BJ (cell line): ENCODE measurements at regions not wholly inside any gene's neighbourhood (a gene's known extent, or its start where the extent isn't known, plus 50 kb on each side); places are given as distances from the start of the nearest gene placed in this dataset.

ENCODE experiments used
- CTCF ChIA-PET: fragments of 350-600 bp; formaldehyde crosslinking; extraction: SDS; loops from one replicate; lab custom pipeline; 2021; ENCODE audit warnings: antibody characterized with exemption, inconsistent platforms; lab: Yijun Ruan, JAX
- POLR2A ChIA-PET: fragments of 300-600 bp; sonication (Branson Sonifier 250); formaldehyde crosslinking; extraction: SDS; loops from one replicate; lab custom pipeline; 2021; ENCODE audit warnings: antibody characterized with exemption; lab: Charles Lee
- DNase-seq: peaks from one replicate; pipeline ENCODE4 v3.0.0-alpha.2; 2011; ENCODE audit warnings: low read depth
- H3K27me3 ChIP-seq: 2 replicates; pipeline ENCODE4 v1.6.0; 2011; ENCODE audit warnings: low read length; ENCODE audit not compliant: control insufficient read depth, insufficient read depth
- H3K36me3 ChIP-seq: 2 replicates; pipeline ENCODE4 v1.5.1; 2011; ENCODE audit warnings: low read length; ENCODE audit not compliant: control insufficient read depth, insufficient read depth
- H3K4me3 ChIP-seq: 2 replicates; pipeline ENCODE4 v1.5.1; 2011; ENCODE audit warnings: low read depth, mild to moderate bottlenecking, control low read depth, low read length
- TF ChIP-seq, protein P1 (sequence below): IDR thresholded peaks from 2 replicates; pipeline ENCODE4 v1.5.1; 2011; ENCODE audit warnings: low read depth, mild to moderate bottlenecking, control low read depth, inconsistent platforms, low read length, moderate library complexity; ENCODE audit not compliant: insufficient read depth

DNA sequence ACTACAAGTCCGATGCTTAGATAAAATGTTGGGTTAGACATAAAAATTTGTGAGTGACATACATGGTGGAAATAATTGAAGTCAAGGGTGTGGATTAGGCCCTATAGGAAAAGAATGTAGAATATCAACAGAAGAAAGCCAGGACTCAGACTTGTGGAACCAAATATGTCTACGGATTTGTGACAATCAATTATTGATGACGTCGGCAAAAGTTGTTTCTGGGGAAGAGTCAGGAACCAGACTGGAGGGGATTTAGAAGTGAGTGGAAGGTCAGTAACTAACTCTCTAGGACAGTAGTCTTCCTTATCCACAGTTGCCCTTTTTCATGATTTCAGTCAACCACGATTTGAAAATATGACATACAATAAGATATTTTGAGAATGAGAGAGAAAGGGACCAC, 130.9 kb upstream of the TANK start:
- Histone ChIP-seq H3K4me3 (no peak overlapping the region), H3K36me3 (no peaks in the 10 kb centered on the region), H3K27me3 (no peaks in the 10 kb centered on the region)
- DNase-seq, result no peak
- ChIA-PET CTCF (interaction anchor here (1.5 kb wide), 1 partner anchor 24 kb away, joined by 3 read pairs; no protein-coding TSS in a partner anchor), POLR2A (no interaction called here)
- TF ChIP-seq, protein P1, sequence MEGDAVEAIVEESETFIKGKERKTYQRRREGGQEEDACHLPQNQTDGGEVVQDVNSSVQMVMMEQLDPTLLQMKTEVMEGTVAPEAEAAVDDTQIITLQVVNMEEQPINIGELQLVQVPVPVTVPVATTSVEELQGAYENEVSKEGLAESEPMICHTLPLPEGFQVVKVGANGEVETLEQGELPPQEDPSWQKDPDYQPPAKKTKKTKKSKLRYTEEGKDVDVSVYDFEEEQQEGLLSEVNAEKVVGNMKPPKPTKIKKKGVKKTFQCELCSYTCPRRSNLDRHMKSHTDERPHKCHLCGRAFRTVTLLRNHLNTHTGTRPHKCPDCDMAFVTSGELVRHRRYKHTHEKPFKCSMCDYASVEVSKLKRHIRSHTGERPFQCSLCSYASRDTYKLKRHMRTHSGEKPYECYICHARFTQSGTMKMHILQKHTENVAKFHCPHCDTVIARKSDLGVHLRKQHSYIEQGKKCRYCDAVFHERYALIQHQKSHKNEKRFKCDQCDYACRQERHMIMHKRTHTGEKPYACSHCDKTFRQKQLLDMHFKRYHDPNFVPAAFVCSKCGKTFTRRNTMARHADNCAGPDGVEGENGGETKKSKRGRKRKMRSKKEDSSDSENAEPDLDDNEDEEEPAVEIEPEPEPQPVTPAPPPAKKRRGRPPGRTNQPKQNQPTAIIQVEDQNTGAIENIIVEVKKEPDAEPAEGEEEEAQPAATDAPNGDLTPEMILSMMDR, result no peak

DNA sequence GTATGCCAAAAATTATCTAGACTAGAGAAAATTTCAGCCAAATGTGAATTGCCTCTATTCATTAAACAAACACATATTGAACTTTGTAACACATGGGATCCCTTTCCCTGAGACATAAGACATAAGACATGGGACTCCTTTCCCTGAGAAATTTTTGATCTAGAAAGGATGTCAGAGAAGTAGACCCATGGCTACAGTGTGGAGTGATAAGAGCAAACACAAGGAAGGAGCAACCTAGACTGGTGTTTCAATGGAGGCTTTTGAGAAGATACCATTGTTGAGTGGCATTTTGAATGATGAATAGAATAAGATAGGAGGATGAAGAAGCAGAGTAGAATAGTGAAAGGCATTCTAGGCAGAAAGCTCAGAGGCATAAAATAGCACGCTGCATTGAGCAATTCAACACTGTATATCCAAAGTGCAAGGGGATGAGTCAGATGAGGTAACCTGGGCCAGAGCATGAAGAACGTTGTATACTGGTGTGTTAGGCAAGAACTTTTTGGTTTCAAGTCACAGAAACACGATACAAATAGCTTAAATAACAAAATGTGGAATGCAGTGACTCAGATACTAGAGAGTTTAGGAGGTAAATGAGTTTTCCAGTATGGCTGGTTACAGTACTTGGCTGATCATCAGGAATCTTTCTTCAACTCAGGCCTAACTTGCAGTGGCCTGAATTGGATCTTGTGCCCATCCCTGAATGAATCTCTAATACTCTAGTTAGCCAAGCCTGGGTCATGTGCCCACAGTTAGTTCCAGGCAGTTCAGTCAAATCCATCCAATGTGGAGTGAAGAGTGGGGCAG, 129.8 kb upstream of the TANK start:
- no peak overlapping the region for H3K4me3 ChIP-seq
- TF ChIP-seq, protein P1, result no peak
- DNase-seq, result peak; percentile 98
- H3K36me3 ChIP-seq, result no peaks in the 10 kb centered on the region
- no peaks in the 10 kb centered on the region for H3K27me3 ChIP-seq
- ChIA-PET CTCF (interaction anchor here (1.0 kb wide), 1 partner anchor 12 kb away, joined by 3 read pairs; no protein-coding TSS in a partner anchor), POLR2A (no interaction called here)

DNA sequence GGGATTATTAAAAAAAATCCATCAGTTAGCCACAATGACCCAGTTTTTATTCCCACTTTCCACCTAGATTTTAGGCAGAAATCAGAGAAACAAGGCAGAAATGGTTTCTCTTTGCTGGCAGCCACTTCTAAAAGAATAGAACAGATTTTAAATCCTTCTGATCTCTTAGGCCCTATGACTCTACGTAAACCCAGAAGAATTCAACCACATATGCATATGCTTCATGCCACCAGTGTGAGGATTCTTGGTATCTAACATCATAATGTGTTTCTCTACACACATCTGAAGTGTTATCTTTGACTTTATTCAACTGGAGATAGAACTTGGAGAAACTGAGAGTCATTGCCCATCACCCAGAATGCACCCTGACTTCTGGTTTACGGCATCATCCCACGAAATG, 128.7 kb upstream of the TANK start:
- POLR2A ChIA-PET, result no interaction called here
- no peaks in the 10 kb centered on the region for H3K36me3 ChIP-seq
- no peak for DNase-seq
- H3K27me3 ChIP-seq, result no peaks in the 10 kb centered on the region
- TF ChIP-seq, protein P1, result no peak
- CTCF ChIA-PET, result no interaction called here
- no peak overlapping the region for H3K4me3 ChIP-seq

DNA sequence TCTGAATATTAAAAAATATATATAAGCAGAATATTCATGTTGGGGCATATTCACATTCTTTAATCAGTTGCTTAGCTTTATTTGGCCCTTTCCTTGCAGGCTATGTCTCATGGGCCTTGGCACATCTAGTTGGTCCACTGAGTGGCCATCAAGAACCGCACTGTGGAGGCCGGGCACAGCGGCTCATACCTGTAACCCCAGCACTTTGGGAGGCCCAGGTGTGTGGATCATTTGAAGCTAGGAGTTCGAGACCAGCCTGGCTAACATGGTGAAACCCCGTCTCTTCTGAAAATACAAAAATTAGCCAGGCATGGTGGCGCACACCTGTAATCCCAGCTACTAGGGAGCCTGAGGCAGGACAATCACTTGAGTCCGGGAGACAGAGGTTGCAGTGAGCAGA, 127.6 kb upstream of the TANK start:
- ChIA-PET CTCF (interaction anchor here (0.7 to 1.0 kb wide), 3 partner anchors 12 to 55 kb away, joined by 3 to 4 read pairs (median 3); no protein-coding TSS in a partner anchor), POLR2A (no interaction called here)
- H3K27me3 ChIP-seq, result no peaks in the 10 kb centered on the region
- H3K36me3 ChIP-seq, result no peaks in the 10 kb centered on the region
- DNase-seq, result no peak
- no peak overlapping the region for H3K4me3 ChIP-seq
- TF ChIP-seq, protein P1, result no peak

DNA sequence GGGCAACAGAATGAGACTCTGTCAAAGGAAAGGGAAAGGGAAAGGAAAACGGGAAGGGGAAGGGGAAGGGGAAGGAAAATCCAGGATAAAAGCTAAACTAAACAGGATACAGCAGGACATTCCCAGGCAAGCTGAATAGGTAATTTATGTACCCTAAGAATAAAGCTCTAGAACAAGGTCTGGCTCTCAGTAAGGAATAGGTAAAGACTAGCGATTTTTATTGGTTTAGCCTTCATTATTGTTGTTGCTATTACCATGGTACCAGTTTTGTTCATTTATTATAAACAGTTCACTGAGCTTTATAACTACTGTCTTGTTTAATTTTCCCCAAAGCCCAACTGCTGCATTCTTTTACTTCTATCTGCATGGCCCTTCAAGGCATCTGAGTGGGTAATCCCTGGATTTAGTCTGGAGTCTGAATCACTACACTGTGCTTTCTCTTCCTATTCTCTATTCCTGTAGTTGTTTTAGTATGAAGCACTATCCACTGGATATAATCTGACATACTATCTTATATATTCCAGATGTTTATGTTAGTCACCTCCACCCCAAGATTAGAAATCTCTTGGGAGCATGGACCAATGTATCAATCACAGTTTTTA, 127.1 kb upstream of the TANK start:
- Histone ChIP-seq H3K36me3 (no peaks in the 10 kb centered on the region), H3K4me3 (no peak overlapping the region), H3K27me3 (no peaks in the 10 kb centered on the region)
- CTCF ChIA-PET, result interaction anchor here (0.7 to 1.1 kb wide), 5 partner anchors 11 to 56 kb away, joined by 3 to 5 read pairs (median 3); no protein-coding TSS in a partner anchor
- POLR2A ChIA-PET, result no interaction called here
- TF ChIP-seq, protein P1, result no peak
- no peak for DNase-seq
